HepG2 (cell line): ENCODE measurements at regions not wholly inside any gene's neighbourhood (a gene's known extent, or its start where the extent isn't known, plus 50 kb on each side); places are given as distances from the start of the nearest gene placed in this dataset.

ENCODE experiments used
- ATAC-seq: fragments of 200-7000 bp; cut with Tn5 transposase; 3 replicates; pipeline ENCODE4 v1.9.1; 2020; ENCODE audit warnings: mild to moderate bottlenecking, moderate library complexity
- BruUV-seq: library from RNA; stranded (reverse); fragments of 400-500 nt; replicated peaks from 2 replicates; lab custom pipeline; 2021; lab: Mats Ljungman, UMichigan
- CTCF ChIA-PET: fragments of 300-600 bp; formaldehyde crosslinking; extraction: SDS; loops from one replicate; lab custom pipeline; 2021; ENCODE audit warnings: low total read pairs, inconsistent platforms, low intra/inter-chr PET ratio; lab: Yijun Ruan, JAX
- POLR2A ChIA-PET: fragments of 350-600 bp; sonication (Branson Sonifier 250); formaldehyde crosslinking; loops from one replicate; lab custom pipeline; 2020; ENCODE audit warnings: antibody characterized with exemption, inconsistent platforms; lab: Yijun Ruan, JAX
- DNase-seq: peaks from one replicate; pipeline ENCODE4 v3.0.0-alpha.2; 2015; ENCODE audit warnings: low spot score
- FAIRE-seq: peaks from 3 replicates; lab custom pipeline; 2011; peaks lifted over from hg19 to GRCh38; lab: Jason Lieb, UNC
- H2AFZ ChIP-seq: one replicate; pipeline ENCODE4 v1.6.1; 2011; ENCODE audit warnings: low read length, inconsistent platforms
- H3K27ac ChIP-seq: fragments of 300-600 bp; 3 replicates; pipeline ENCODE4 v1.8.0; 2011; ENCODE audit warnings: mixed run types, mild to moderate bottlenecking, mixed read lengths, low read length, inconsistent platforms; ENCODE audit not compliant: insufficient read depth; ENCODE audit errors: extremely low read length
- H3K27me3 ChIP-seq, 2 experiments: fragments of 200-600 bp in 1 of 2; 2 replicates in 1 of 2; 3 replicates in 1 of 2; pipeline versions ENCODE4 v1.6.0 to v1.8.0; 2011; ENCODE audit warnings: low read length in 2 of 2, mild to moderate bottlenecking in 2 of 2, moderate library complexity in 2 of 2, inconsistent platforms in 1 of 2; ENCODE audit not compliant: insufficient read depth in 2 of 2, control insufficient read depth in 1 of 2
- H3K36me3 ChIP-seq, 2 experiments: fragments of 200-600 bp in 1 of 2; replicated peaks in 1 of 2; 2 replicates in 1 of 2; 3 replicates in 1 of 2; pipeline versions ENCODE4 v1.5.1 to v1.8.0; 2011; ENCODE audit warnings: low read length in 2 of 2, inconsistent platforms in 1 of 2; ENCODE audit not compliant: insufficient read depth in 2 of 2, control insufficient read depth in 1 of 2
- H3K4me1 ChIP-seq: 2 replicates; pipeline ENCODE4 v1.5.1; 2012; ENCODE audit warnings: low read length, inconsistent platforms; ENCODE audit not compliant: insufficient read depth
- H3K4me2 ChIP-seq: 2 replicates; pipeline ENCODE4 v1.6.0; 2011; ENCODE audit warnings: low read depth, low read length, inconsistent platforms
- H3K4me3 ChIP-seq, 3 experiments: fragments of 200-600 bp in 1 of 3; sonication (generic), shearing (Covaris generic) in 1 of 3; replicated peaks in 1 of 3; 2 replicates each; pipeline ENCODE4 v1.5.1; 2011 to 2016; ENCODE audit warnings: low read length in 3 of 3, inconsistent platforms in 2 of 3, low read depth in 2 of 3, mild to moderate bottlenecking in 2 of 3, control low read depth in 1 of 3, mixed read lengths in 1 of 3; ENCODE audit not compliant: insufficient read depth in 1 of 3
- H3K79me2 ChIP-seq: one replicate; pipeline ENCODE4 v1.6.1; 2011; ENCODE audit warnings: low read length, inconsistent platforms; ENCODE audit not compliant: insufficient read depth
- H3K9ac ChIP-seq: 2 replicates; pipeline ENCODE4 v1.6.0; 2011; ENCODE audit warnings: mild to moderate bottlenecking, low read depth, low read length, inconsistent platforms; ENCODE audit not compliant: insufficient read depth
- H3K9me3 ChIP-seq: 2 replicates; pipeline ENCODE4 v1.5.1; 2012; ENCODE audit warnings: mild to moderate bottlenecking, low read length
- H4K20me1 ChIP-seq: 2 replicates; pipeline ENCODE4 v1.6.0; 2011; ENCODE audit warnings: inconsistent platforms, mild to moderate bottlenecking, low read length, moderate library complexity; ENCODE audit not compliant: insufficient read depth
- IKZF4 ChIP-seq: sonication (generic); formaldehyde crosslinking; IDR thresholded peaks from 2 replicates; pipeline ENCODE4 v1.5.1; 2020; ENCODE audit warnings: borderline replicate concordance, mild to moderate bottlenecking, low read depth, missing genetic modification reagents; ENCODE audit errors: not compliant biosample characterization
- KDM3A ChIP-seq: IDR thresholded peaks from 2 replicates; pipeline ENCODE4 v1.6.1; 2018; ENCODE audit warnings: low read depth, missing compliant biosample characterization
- NFYC ChIP-seq: IDR thresholded peaks from 2 replicates; pipeline ENCODE4 v1.6.1; 2016; ENCODE audit warnings: missing genetic modification reagents, missing compliant biosample characterization
- PCBP1 ChIP-seq: fragments of 200-400 bp; formaldehyde crosslinking; IDR thresholded peaks from 2 replicates; pipeline ENCODE4 v1.6.1; 2017; ENCODE audit warnings: mild to moderate bottlenecking, low read depth, low read length, borderline replicate concordance
- PRMT3 ChIP-seq: sonication (generic); formaldehyde crosslinking; IDR thresholded peaks from 2 replicates; pipeline ENCODE4 v1.8.1; 2022; ENCODE audit warnings: low read depth, mild to moderate bottlenecking, moderate library complexity, missing genetic modification reagents, borderline replicate concordance
- SKI ChIP-seq: fragments of 450-650 bp; IDR thresholded peaks from one replicate; pipeline ENCODE4 v1.6.1; 2018; ENCODE audit warnings: mild to moderate bottlenecking; ENCODE audit not compliant: partially characterized antibody
- SP1 ChIP-seq, 2 experiments: fragments of 450-650 bp in 1 of 2; sonication (generic) in 1 of 2; formaldehyde crosslinking in 1 of 2; IDR thresholded peaks; 2 replicates each; pipeline versions ENCODE4 v1.4.0 to v1.6.1; 2016 to 2020; ENCODE audit warnings: missing genetic modification reagents in 1 of 2
- SP5 ChIP-seq: IDR thresholded peaks from 2 replicates; pipeline ENCODE4 v1.6.1; 2016; ENCODE audit warnings: low read depth, borderline replicate concordance
- TGIF2 ChIP-seq: IDR thresholded peaks from 2 replicates; pipeline ENCODE4 v1.6.1; 2016; ENCODE audit warnings: control low read depth, missing compliant biosample characterization
- XRCC5 ChIP-seq: fragments of 200-400 bp; formaldehyde crosslinking; optimal IDR thresholded peaks from 2 replicates; pipeline ENCODE3; 2017; ENCODE audit warnings: mild to moderate bottlenecking, low read length
- ZNF264 ChIP-seq: sonication (generic); formaldehyde crosslinking; IDR thresholded peaks from 2 replicates; pipeline ENCODE4 v1.4.0; 2020; ENCODE audit warnings: missing genetic modification reagents
- ZNF543 ChIP-seq: sonication (generic); formaldehyde crosslinking; IDR thresholded peaks from 2 replicates; pipeline ENCODE4 v1.4.0; 2020; ENCODE audit warnings: mild to moderate bottlenecking, missing genetic modification reagents
- WGBS: methylation state at CpG from one replicate; pipeline ENCODE4 v1.1.6; 2017; ENCODE audit warnings: low lambda C conversion rate; 5-methylcytosine and 5-hydroxymethylcytosine counted together
- in situ Hi-C: cut with HindIII; loops from 2 replicates; pipeline ENCODE4 v1.10.0; 2017; ENCODE audit warnings: low pct_unique_long_range_greater_than_20kb; ENCODE audit not compliant: extremely low pct_ligation_motif_present
- intact Hi-C: fragments of 100-400 bp; cut with micrococcal nuclease; formaldehyde crosslinking; loops from one replicate; pipeline ENCODE4 v1.10.0; 2022; ENCODE audit not compliant: unreplicated experiment
- TF ChIP-seq, protein P1 (sequence below): IDR thresholded peaks from 2 replicates; pipeline ENCODE4 v1.6.1; 2016; ENCODE audit warnings: missing genetic modification reagents, missing compliant biosample characterization
- TF ChIP-seq, protein P2 (sequence below): sonication (generic); formaldehyde crosslinking; IDR thresholded peaks from 2 replicates; pipeline ENCODE4 v1.8.0; 2022; ENCODE audit warnings: missing genetic modification reagents, mild to moderate bottlenecking, moderate library complexity, borderline replicate concordance
- TF ChIP-seq, protein P3 (sequence below): sonication (generic); formaldehyde crosslinking; IDR thresholded peaks from 2 replicates; pipeline ENCODE4 v1.4.0; 2020; ENCODE audit warnings: missing genetic modification reagents
- TF ChIP-seq, protein P4 (sequence below): IDR thresholded peaks from 2 replicates; pipeline ENCODE4 v1.6.1; 2018; ENCODE audit warnings: missing genetic modification reagents, mild to moderate bottlenecking, missing compliant biosample characterization

DNA sequence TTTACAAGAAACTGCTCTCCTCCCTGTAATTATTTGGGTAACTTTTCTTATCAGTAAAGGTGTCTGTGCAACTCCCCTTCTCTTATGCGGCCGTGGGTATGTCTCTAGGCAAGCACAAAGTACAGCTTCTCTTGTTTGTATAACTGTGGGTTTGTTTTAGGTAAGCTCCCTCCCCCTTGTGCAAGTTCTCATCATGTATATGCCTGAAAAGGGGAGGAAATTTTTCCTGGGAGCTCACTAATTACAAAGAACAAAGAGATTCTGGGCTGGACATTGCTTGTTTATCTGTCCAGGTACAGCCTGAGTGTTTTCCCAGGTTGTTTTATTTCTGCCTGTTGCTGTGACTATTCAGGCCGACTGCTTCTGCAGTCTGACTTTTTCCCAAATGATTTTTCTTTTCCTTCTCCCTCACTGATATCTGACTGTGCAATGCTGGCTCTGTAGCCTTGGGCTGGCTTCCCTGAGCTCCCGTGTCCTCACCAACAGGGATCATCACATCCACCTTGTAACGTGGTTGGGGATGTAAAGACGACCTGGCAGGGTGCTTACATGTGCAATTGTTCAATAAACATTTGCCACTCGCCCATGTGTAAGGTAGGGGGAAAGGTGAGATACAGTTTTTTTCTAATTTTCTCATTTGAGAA, 916.5 kb downstream of the AACS start (continued):
- TF ChIP-seq NFYC: no peak
- no peak for TF ChIP-seq SKI
- TF ChIP-seq, protein P1, sequence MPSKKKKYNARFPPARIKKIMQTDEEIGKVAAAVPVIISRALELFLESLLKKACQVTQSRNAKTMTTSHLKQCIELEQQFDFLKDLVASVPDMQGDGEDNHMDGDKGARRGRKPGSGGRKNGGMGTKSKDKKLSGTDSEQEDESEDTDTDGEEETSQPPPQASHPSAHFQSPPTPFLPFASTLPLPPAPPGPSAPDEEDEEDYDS (CRISPR knock-in tag): no peak
- TF ChIP-seq, protein P2, sequence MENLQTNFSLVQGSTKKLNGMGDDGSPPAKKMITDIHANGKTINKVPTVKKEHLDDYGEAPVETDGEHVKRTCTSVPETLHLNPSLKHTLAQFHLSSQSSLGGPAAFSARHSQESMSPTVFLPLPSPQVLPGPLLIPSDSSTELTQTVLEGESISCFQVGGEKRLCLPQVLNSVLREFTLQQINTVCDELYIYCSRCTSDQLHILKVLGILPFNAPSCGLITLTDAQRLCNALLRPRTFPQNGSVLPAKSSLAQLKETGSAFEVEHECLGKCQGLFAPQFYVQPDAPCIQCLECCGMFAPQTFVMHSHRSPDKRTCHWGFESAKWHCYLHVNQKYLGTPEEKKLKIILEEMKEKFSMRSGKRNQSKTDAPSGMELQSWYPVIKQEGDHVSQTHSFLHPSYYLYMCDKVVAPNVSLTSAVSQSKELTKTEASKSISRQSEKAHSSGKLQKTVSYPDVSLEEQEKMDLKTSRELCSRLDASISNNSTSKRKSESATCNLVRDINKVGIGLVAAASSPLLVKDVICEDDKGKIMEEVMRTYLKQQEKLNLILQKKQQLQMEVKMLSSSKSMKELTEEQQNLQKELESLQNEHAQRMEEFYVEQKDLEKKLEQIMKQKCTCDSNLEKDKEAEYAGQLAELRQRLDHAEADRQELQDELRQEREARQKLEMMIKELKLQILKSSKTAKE: no peak
- TF ChIP-seq PCBP1: no peak
- TF ChIP-seq ZNF264: 0 out of 2 replicates have a peak, but pooled peaks have one; percentile 18
- no peak for TF ChIP-seq PRMT3 (CRISPR knock-in tag)

DNA sequence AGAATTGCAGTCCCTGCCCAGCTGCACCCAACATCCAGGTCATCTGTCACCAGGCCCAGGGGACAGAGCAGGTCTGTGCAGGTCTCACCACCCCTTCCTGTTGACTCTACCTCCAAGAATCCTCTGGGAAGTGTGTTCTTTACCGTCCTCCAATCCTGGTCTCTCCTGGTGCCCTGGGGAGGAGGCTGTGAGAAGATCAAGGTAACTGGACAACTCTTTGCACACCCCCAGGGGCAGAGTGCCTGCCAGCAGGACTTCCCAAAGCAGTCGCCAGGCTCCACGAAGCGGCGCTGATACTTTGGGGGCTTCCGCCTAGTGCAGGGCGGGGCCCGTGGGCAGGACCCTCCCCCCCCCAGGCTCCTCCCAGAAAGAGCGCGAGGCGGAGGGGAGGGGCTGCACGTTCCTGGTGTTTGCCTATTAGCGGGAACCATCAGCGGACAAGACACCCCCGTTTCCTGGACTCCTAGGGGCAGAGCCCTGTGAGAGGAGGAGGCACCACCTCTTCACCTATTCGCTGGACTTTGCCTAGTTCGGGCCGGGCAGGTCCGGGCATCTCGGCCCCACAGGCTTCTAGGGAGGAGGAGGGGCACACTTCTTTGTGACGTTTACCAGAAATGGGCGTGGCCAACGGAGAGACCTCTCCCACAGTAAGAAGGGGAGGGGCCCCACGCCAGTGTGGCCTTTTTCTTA, 918.0 kb downstream of the AACS start:
- Histone ChIP-seq H2AFZ (no peak overlapping the region), H3K79me2 (no peaks in the 10 kb centered on the region), H4K20me1 (no peaks in the 10 kb centered on the region), H3K36me3 (no peaks in the 10 kb centered on the region), H3K27ac (no peak overlapping the region), H3K9me3 (no peaks in the 10 kb centered on the region), H3K4me2 (peak overlapping the region; percentile 88), H3K27me3 (no peaks in the 10 kb centered on the region), H3K4me1 (peaks cover 31% of the 10 kb centered on the region), H3K4me3 (peak overlapping the region; percentile 57 to 67 (median 62)), H3K9ac (peak overlapping the region; percentile 24; the same call in 1 of the 2 replicates)
- ATAC-seq (peak; percentile 85), FAIRE-seq (no peak), DNase-seq (peak; percentile 61)
- BruUV-seq: no TSS peak
- POLR2A ChIA-PET: no interaction called here
- in situ Hi-C loops (no loop called here), intact Hi-C loops (no loop called here)
- 0% methylated on average over 1 of the region's 24 CpGs for WGBS
- CTCF ChIA-PET: no interaction called here
- TF ChIP-seq XRCC5 (peak; percentile 11), ZNF543 (CRISPR knock-in tag) (0 out of 2 replicates have a peak, but pooled peaks have one; percentile 24), IKZF4 (CRISPR knock-in tag) (no peak), KDM3A (CRISPR knock-in tag) (peak; percentile 30; the same call in 1 of the 2 replicates), SP1 (IDR thresholded peaks at IDR 0.05) (no peak), SP1 (CRISPR knock-in tag; IDR thresholded peaks at IDR 0.05) (peak; percentile 65), SP5 (CRISPR knock-in tag) (peak; percentile 56; the same call in 1 of the 2 replicates), TGIF2 (no peak)
- TF ChIP-seq, protein P3, sequence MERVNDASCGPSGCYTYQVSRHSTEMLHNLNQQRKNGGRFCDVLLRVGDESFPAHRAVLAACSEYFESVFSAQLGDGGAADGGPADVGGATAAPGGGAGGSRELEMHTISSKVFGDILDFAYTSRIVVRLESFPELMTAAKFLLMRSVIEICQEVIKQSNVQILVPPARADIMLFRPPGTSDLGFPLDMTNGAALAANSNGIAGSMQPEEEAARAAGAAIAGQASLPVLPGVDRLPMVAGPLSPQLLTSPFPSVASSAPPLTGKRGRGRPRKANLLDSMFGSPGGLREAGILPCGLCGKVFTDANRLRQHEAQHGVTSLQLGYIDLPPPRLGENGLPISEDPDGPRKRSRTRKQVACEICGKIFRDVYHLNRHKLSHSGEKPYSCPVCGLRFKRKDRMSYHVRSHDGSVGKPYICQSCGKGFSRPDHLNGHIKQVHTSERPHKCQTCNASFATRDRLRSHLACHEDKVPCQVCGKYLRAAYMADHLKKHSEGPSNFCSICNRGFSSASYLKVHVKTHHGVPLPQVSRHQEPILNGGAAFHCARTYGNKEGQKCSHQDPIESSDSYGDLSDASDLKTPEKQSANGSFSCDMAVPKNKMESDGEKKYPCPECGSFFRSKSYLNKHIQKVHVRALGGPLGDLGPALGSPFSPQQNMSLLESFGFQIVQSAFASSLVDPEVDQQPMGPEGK: peak; percentile 82
- TF ChIP-seq, protein P4, sequence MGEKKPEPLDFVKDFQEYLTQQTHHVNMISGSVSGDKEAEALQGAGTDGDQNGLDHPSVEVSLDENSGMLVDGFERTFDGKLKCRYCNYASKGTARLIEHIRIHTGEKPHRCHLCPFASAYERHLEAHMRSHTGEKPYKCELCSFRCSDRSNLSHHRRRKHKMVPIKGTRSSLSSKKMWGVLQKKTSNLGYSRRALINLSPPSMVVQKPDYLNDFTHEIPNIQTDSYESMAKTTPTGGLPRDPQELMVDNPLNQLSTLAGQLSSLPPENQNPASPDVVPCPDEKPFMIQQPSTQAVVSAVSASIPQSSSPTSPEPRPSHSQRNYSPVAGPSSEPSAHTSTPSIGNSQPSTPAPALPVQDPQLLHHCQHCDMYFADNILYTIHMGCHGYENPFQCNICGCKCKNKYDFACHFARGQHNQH (CRISPR knock-in tag): 0 out of 2 replicates have a peak, but pooled peaks have one; percentile 38
